Stimulated activated naive CD4-positive, alpha-beta T cell (primary cell): ENCODE measurements at regions not wholly inside any gene's neighbourhood (a gene's known extent, or its start where the extent isn't known, plus 50 kb on each side); places are given as distances from the start of the nearest gene placed in this dataset.
"Not testable (repeated sequence)": the region's sequence is repeated elsewhere in the genome, so short reads cannot be mapped to it uniquely, and the experiment has no call there.

ENCODE experiments used
- DNase-seq, 6 experiments: peaks; one replicate each; lab custom pipeline; 2025; lab: John Stamatoyannopoulos, UW

- no peak for DNase-seq
Observed at GRCh38 chr4:72677265-72677664, 108.2 kb upstream of the ADAMTS3 start.

DNA sequence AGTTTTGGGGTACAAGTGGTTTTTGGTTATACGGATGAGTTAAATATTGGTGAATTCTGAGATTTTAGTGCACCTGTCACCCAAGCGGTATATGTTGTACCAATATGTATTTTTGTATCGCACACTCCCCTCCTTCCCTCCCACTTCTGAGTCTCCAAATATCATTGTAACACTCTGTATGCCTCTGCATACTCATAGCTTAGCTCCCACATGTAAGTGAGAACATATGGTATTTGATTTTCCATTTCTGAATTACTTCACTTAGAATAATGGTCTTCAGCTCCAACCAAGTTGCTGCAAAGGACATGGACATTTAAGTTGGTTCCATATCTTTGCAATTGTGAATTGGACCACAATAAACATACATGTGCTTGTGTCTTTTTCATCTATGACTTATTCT, 103.0 kb upstream of the ADAMTS3 start:
- no peak for DNase-seq

DNA sequence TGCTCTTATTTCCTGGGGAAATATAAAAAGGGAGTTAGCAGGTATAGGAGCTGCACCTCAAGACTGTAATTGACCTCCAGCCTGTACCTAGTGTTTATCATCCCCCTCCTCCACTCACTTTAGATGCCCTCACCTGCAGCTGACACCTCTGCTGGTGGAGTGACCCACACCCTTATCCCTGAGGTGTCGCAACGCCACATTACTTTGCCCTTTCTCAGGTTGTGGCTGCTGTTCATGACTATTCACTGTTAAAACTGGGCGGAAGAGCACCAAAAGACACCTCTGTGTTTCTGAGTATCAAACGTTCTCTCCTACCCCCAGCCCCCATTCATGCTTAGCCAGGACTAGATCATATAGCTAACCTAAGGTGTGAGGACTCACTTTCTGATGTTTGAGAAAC, 101.5 kb upstream of the ADAMTS3 start:
- no peak for DNase-seq

DNA sequence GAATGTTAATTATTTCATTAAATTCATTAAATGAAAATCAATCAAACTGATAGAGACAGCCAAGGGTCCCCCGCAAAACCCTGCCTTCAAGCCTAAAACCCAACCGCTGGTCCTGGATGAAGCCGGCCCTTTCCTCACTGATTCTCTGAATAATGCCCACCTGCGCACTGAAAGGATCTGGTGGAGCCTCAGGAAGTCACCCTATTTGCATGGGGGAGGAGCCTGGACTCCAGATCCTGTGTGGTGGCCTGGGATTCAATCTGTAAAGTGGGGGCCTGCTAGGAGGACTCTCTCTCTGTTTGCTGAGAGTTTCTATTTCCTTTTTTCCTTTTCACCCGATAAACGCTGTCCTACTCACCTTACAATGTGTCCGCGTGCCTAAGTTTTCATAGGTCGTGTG, 97.9 kb upstream of the ADAMTS3 start:
- no peak for DNase-seq

GRCh38 chr4:72665171-72665968, 96.3 kb upstream of the ADAMTS3 start:
- no peak for DNase-seq

GRCh38 chr4:72663828-72664227, 94.8 kb upstream of the ADAMTS3 start:
- DNase-seq = no peak

DNA sequence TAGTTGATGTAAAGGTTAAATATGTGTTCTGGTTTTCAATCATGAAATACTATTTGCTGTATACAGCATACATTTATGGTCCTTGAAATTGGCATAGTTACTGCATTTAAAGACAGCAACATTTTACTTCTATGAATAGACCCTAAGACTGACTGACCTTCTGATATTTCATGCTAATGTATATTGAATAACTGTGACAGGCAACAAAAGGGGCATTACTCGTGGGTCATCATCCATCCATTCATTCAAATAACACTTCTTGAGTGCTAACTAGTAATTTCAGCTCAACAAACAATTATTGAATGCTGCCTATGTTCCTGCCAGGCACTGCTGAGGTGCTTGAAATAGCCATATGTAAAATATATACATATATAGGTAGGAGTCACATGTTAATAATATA, 92.8 kb upstream of the ADAMTS3 start:
- DNase-seq = no peak

DNA sequence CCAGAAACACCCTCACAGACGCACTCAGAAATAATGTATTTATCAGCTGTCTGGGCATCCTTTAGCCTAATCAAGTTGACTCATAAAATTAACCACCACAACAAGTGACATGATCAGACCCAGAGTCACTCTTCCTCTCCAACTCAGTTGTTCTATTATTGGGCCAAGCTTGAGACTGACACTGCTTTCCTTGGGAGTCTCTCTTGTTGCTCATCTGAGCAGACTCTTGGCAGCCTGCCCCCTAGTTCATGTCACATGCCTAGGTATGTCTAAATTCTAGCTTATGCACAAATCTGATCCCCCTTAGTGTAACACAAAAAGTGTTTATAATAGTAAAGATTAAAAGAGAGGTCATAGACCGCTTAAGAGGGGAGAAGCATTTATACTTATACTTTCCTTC, 72.6 kb upstream of the ADAMTS3 start:
- DNase-seq = no peak

DNA sequence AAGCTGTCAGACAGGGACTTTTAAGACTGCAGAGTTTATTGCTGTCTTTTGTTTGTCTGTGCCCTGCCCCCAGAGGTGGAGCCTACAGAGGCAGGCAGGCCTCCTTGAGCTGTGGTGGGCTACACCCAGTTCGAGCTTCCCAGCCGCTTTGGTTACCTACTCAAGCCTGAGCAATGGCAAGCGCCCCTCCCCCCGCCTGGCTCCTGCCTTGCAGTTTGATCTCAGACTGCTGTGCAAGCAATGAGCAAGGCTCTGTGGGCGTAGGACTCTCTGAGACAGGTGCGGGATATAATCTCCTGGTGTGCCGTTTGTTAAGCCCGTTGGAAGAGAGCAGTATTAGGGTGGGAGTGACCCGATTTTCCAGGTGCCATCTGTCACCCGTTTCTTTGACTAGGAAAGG, 67.8 kb upstream of the ADAMTS3 start:
- DNase-seq = not testable (repeated sequence)

DNA sequence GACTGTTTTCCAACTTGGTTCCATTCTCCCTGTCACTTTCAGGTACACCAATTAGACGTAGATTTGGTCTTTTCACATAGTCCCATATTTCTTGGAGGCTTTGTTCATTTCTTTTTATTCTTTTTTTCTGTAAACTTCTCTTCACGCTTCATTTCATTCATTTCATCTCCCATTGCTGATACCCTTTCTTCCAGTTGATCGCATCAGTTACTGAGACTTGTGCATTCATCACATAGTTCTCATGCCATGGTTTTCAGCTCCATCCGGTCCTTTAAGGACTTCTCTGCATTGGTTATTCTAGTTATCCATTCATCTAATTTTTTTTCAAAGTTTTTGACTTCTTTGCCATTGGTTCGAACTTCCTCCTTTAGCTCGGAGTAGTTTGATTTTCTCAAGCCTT, 66.9 kb upstream of the ADAMTS3 start:
- not testable (repeated sequence) for DNase-seq

DNA sequence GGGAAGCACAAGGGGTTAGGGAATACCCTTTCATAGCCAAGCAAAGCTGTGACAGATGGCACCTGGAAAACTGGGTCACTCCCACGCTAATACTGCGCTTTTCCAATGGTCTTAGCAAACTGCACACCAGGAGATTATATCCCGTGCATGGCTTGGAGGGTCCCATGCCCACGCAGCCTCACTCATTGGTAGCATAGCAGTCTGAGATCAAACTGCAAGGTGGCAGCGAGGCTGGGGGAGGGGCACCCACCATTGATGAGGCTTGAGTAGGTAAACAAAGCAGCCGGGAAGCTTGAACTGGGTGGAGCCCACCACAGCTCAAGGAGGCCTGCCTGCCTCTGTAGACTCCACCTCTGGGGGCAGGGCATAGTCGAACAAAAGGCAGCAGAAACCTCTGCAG, 63.2 kb upstream of the ADAMTS3 start:
- not testable (repeated sequence) for DNase-seq

- DNase-seq = no peak
Observed at GRCh38 chr4:72631296-72631695, 62.3 kb upstream of the ADAMTS3 start.

GRCh38 chr4:72629540-72629939, 60.5 kb upstream of the ADAMTS3 start:
- DNase-seq = no peak

GRCh38 chr4:72627723-72628122, 58.7 kb upstream of the ADAMTS3 start:
- no peak for DNase-seq
